Hepatocyte (in vitro differentiated cells): ENCODE measurements at regions not wholly inside any gene's neighbourhood (a gene's known extent, or its start where the extent isn't known, plus 50 kb on each side); places are given as distances from the start of the nearest gene placed in this dataset.

Source experiments
- DNase-seq: peaks from one replicate; pipeline ENCODE4 v3.0.0-alpha.2; 2016; ENCODE audit warnings: low spot score
- H2AFZ ChIP-seq: fragments of 200-600 bp; sonication (generic); 2 replicates; pipeline ENCODE4 v1.6.0; 2016; ENCODE audit warnings: antibody characterized with exemption, mild to moderate bottlenecking
- H3K27ac ChIP-seq: fragments of 200-600 bp; sonication (generic); 2 replicates; pipeline ENCODE4 v1.5.1; 2016; ENCODE audit warnings: mild to moderate bottlenecking
- H3K27me3 ChIP-seq: fragments of 200-600 bp; sonication (generic); 2 replicates; pipeline ENCODE4 v1.6.1; 2016
- H3K36me3 ChIP-seq: fragments of 200-600 bp; sonication (generic); replicated peaks from 2 replicates; pipeline ENCODE4 v1.5.1; 2016; ENCODE audit warnings: low read depth; ENCODE audit not compliant: insufficient read depth
- H3K4me1 ChIP-seq: fragments of 200-600 bp; sonication (generic); 2 replicates; pipeline ENCODE4 v1.5.1; 2016; ENCODE audit warnings: mild to moderate bottlenecking, moderate library complexity; ENCODE audit not compliant: insufficient read depth
- H3K4me2 ChIP-seq: fragments of 200-600 bp; sonication (generic); 2 replicates; pipeline ENCODE4 v1.6.0; 2016
- H3K4me3 ChIP-seq: fragments of 200-600 bp; sonication (generic); 2 replicates; pipeline ENCODE4 v1.5.1; 2016; ENCODE audit warnings: mild to moderate bottlenecking
- H3K79me2 ChIP-seq: fragments of 200-600 bp; sonication (generic); 2 replicates; pipeline ENCODE4 v1.6.0; 2017; ENCODE audit warnings: mild to moderate bottlenecking
- H3K9me2 ChIP-seq: fragments of 200-600 bp; sonication (generic); replicated peaks from 2 replicates; pipeline ENCODE4 v1.6.0; 2017; ENCODE audit warnings: mild to moderate bottlenecking; ENCODE audit not compliant: insufficient read depth
- H3K9me3 ChIP-seq: fragments of 200-600 bp; sonication (generic); 2 replicates; pipeline ENCODE4 v1.5.1; 2016; ENCODE audit warnings: low read depth, mild to moderate bottlenecking
- H4K20me1 ChIP-seq: fragments of 200-600 bp; sonication (generic); 2 replicates; pipeline ENCODE4 v1.6.0; 2016; ENCODE audit warnings: mild to moderate bottlenecking; ENCODE audit not compliant: insufficient read depth, poor library complexity, severe bottlenecking
- CTCF ChIP-seq: fragments of 200-600 bp; sonication (generic); IDR thresholded peaks from 2 replicates; pipeline ENCODE4 v1.5.1; 2016; ENCODE audit warnings: antibody characterized with exemption, mild to moderate bottlenecking; ENCODE audit not compliant: poor library complexity
- EZH2 ChIP-seq: fragments of 200-600 bp; sonication (generic); IDR thresholded peaks from 2 replicates; pipeline ENCODE4 v1.6.1; 2016; ENCODE audit warnings: antibody characterized with exemption, mild to moderate bottlenecking, borderline replicate concordance
- EZH2phosphoT487 ChIP-seq: fragments of 200-600 bp; sonication (generic); IDR thresholded peaks from one replicate; pipeline ENCODE4 v1.6.1; 2018; ENCODE audit warnings: antibody characterized with exemption, mild to moderate bottlenecking, low read depth, moderate library complexity; ENCODE audit not compliant: unreplicated experiment, severe bottlenecking
- WGBS: methylation state at CpG from one replicate; pipeline ENCODE4 v1.1.6; 2016; ENCODE audit warnings: low lambda C conversion rate; ENCODE audit errors: missing lambda C conversion rate; 5-methylcytosine and 5-hydroxymethylcytosine counted together

- 55% methylated on average over 5 of the region's 5 CpGs for WGBS
- H3K79me2 ChIP-seq: no peaks in the 10 kb centered on the region
- no peak for TF ChIP-seq CTCF
- TF ChIP-seq EZH2phosphoT487: no peak
- no peak for TF ChIP-seq EZH2
- H4K20me1 ChIP-seq: no peaks in the 10 kb centered on the region
- no peak overlapping the region for H3K27ac ChIP-seq
- no peaks in the 10 kb centered on the region for H3K36me3 ChIP-seq
- H2AFZ ChIP-seq: no peak overlapping the region
- no peaks in the 10 kb centered on the region for H3K9me2 ChIP-seq
- H3K27me3 ChIP-seq: peaks cover 3% of the 10 kb centered on the region
- H3K4me3 ChIP-seq: no peak overlapping the region
- no peaks in the 10 kb centered on the region for H3K9me3 ChIP-seq
- no peak for DNase-seq
- no peak overlapping the region for H3K4me2 ChIP-seq
- H3K4me1 ChIP-seq: peaks cover 11% of the 10 kb centered on the region
These were observed 800.8 kb upstream of the ID2 start for GRCh38 chr2:7881063-7881462.

- no peak overlapping the region for H3K27ac ChIP-seq
- no peak overlapping the region for H2AFZ ChIP-seq
- peaks cover 3% of the 10 kb centered on the region for H3K27me3 ChIP-seq
- H3K9me2 ChIP-seq: no peaks in the 10 kb centered on the region
- H3K4me1 ChIP-seq: peaks cover 11% of the 10 kb centered on the region
- TF ChIP-seq EZH2phosphoT487: no peak
- no peaks in the 10 kb centered on the region for H4K20me1 ChIP-seq
- no peak for DNase-seq
- H3K79me2 ChIP-seq: no peaks in the 10 kb centered on the region
- 91% methylated on average over 4 of the region's 4 CpGs for WGBS
- no peaks in the 10 kb centered on the region for H3K36me3 ChIP-seq
- no peak overlapping the region for H3K4me3 ChIP-seq
- no peaks in the 10 kb centered on the region for H3K9me3 ChIP-seq
- H3K4me2 ChIP-seq: no peak overlapping the region
These were observed 800.4 kb upstream of the ID2 start for GRCh38 chr2:7881466-7881865.

- H3K9me2 ChIP-seq: no peaks in the 10 kb centered on the region
- TF ChIP-seq EZH2: no peak
- TF ChIP-seq CTCF: no peak
- TF ChIP-seq EZH2phosphoT487: no peak
- H2AFZ ChIP-seq: no peak overlapping the region
- H3K79me2 ChIP-seq: no peaks in the 10 kb centered on the region
- no peak overlapping the region for H3K4me3 ChIP-seq
- no peak overlapping the region for H3K27ac ChIP-seq
- no peaks in the 10 kb centered on the region for H4K20me1 ChIP-seq
- H3K4me2 ChIP-seq: no peak overlapping the region
- no peak for DNase-seq
- H3K4me1 ChIP-seq: peaks cover 11% of the 10 kb centered on the region
- H3K36me3 ChIP-seq: no peaks in the 10 kb centered on the region
- H3K9me3 ChIP-seq: no peaks in the 10 kb centered on the region
- peaks cover 3% of the 10 kb centered on the region for H3K27me3 ChIP-seq
These were observed 799.6 kb upstream of the ID2 start for GRCh38 chr2:7882296-7882695.

GRCh38 chr2:7884338-7884737 is 797.5 kb upstream of the ID2 start:
- no peaks in the 10 kb centered on the region for H3K9me2 ChIP-seq
- no peak overlapping the region for H2AFZ ChIP-seq
- no peak overlapping the region for H3K4me3 ChIP-seq
- DNase-seq: no peak
- H3K4me2 ChIP-seq: no peak overlapping the region
- H3K27me3 ChIP-seq: no peaks in the 10 kb centered on the region
- 75% methylated on average over 4 of the region's 4 CpGs for WGBS
- no peaks in the 10 kb centered on the region for H3K9me3 ChIP-seq
- H3K36me3 ChIP-seq: no peaks in the 10 kb centered on the region
- no peak for TF ChIP-seq EZH2phosphoT487
- TF ChIP-seq EZH2: no peak
- no peak for TF ChIP-seq CTCF
- H4K20me1 ChIP-seq: no peaks in the 10 kb centered on the region
- peaks cover 11% of the 10 kb centered on the region for H3K4me1 ChIP-seq
- no peak overlapping the region for H3K27ac ChIP-seq
- no peaks in the 10 kb centered on the region for H3K79me2 ChIP-seq
